HG02763 (cell line): ENCODE measurements at regions not wholly inside any gene's neighbourhood (a gene's known extent, or its start where the extent isn't known, plus 50 kb on each side); places are given as distances from the start of the nearest gene placed in this dataset.

Experiments
- ATAC-seq: cut with Tn5 transposase; IDR thresholded peaks from one replicate; pipeline ENCODE4 v1.9.1; 2021; ENCODE audit warnings: mild to moderate bottlenecking, moderate library complexity; ENCODE audit not compliant: unreplicated experiment

- ATAC-seq: no peak
These were observed 192.2 kb upstream of the FBXO11 start for GRCh38 chr2:48098539-48098938.

GRCh38 chr2:48104418-48104817 lies 198.1 kb upstream of the FBXO11 start:
- no peak for ATAC-seq

GRCh38 chr2:48105848-48106247 lies 199.6 kb upstream of the FBXO11 start:
- ATAC-seq: no peak

GRCh38 chr2:48107326-48107925 lies 201.1 kb upstream of the FBXO11 start:
- no peak for ATAC-seq

GRCh38 chr2:48108455-48108854 lies 202.2 kb upstream of the FBXO11 start:
- ATAC-seq: no peak

GRCh38 chr2:48109491-48110204 lies 203.3 kb upstream of the FBXO11 start:
- ATAC-seq: no peak

- no peak for ATAC-seq
These were observed 204.0 kb upstream of the FOXN2 start for GRCh38 chr2:48110492-48110891.

GRCh38 chr2:48112911-48113680 lies 201.4 kb upstream of the FOXN2 start:
- ATAC-seq: no peak

GRCh38 chr2:48113767-48114166 lies 200.7 kb upstream of the FOXN2 start:
- no peak for ATAC-seq

GRCh38 chr2:48114256-48114655 lies 200.2 kb upstream of the FOXN2 start:
- ATAC-seq: no peak

- no peak for ATAC-seq
These were observed 198.0 kb upstream of the FOXN2 start for GRCh38 chr2:48116497-48116896.

- no peak for ATAC-seq
These were observed 195.6 kb upstream of the FOXN2 start for GRCh38 chr2:48118895-48119294.

GRCh38 chr2:48120112-48120511 lies 194.4 kb upstream of the FOXN2 start:
- ATAC-seq: no peak

GRCh38 chr2:48120759-48121242 lies 193.7 kb upstream of the FOXN2 start:
- no peak for ATAC-seq

- ATAC-seq: no peak
These were observed 192.3 kb upstream of the FOXN2 start for GRCh38 chr2:48122166-48122565.

- ATAC-seq: no peak
These were observed 189.9 kb upstream of the FOXN2 start for GRCh38 chr2:48124592-48124991.

GRCh38 chr2:48126162-48126561 lies 188.3 kb upstream of the FOXN2 start:
- ATAC-seq: no peak

GRCh38 chr2:48127612-48128191 lies 186.8 kb upstream of the FOXN2 start:
- no peak for ATAC-seq

- ATAC-seq: no peak
These were observed 185.1 kb upstream of the FOXN2 start for GRCh38 chr2:48129293-48129950.

- no peak for ATAC-seq
These were observed 182.8 kb upstream of the FOXN2 start for GRCh38 chr2:48131539-48132270.
